HG02973 (cell line): ENCODE measurements at regions not wholly inside any gene's neighbourhood (a gene's known extent, or its start where the extent isn't known, plus 50 kb on each side); places are given as distances from the start of the nearest gene placed in this dataset.

Experiments used
- ATAC-seq: cut with Tn5 transposase; IDR thresholded peaks from one replicate; pipeline ENCODE4 v1.9.1; 2021; ENCODE audit warnings: moderate library complexity; ENCODE audit not compliant: unreplicated experiment

DNA sequence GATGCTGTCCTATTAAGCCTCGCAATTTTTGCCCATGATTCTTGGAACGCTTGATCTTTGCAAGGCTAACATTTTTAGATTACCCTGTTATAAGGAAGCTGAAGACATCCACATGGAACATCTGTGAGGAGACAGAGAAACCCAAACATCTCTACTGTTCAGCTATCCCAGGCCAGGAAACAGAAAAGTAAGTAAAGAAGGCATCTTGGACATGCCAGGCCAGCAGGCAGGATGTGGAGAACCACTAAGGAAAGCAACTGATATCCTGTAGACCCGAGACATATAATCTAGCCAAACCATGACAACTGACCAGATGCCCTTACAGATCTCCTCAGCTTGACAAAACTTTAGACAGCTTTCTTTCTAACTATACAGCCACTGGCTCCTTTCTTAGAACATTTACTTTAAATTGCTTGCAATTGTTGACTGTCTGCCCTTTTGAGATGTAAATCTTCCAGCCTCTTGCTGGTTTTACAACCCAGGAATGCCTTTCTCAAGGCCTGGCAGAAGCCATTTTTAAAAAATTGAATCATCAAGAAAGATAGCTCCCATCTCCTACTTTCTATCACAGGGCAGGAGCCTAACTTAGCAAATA lies 255.8 kb upstream of the DACH1 start:
- ATAC-seq: no peak

- no peak for ATAC-seq
Observed at GRCh38 chr13:72121466-72121865, 254.5 kb upstream of the DACH1 start.

DNA sequence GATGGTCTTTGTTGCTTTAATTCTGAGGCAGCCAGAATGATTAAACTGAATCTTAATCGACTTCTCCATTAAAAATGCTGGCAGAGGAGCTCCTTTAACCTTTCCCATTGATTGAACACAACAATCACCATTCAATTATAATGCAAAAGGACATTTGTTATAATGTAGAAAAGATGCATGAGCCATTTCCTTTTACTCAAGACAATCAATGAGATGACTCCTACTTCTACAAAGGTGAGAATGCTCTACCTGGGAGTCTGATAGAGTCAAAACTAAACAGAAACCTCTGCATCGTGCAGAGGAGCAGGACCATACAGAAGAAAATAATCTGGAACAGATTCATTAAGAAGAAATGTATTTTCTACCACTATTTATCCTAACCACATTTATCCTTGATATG lies 253.6 kb upstream of the DACH1 start:
- no peak for ATAC-seq

DNA sequence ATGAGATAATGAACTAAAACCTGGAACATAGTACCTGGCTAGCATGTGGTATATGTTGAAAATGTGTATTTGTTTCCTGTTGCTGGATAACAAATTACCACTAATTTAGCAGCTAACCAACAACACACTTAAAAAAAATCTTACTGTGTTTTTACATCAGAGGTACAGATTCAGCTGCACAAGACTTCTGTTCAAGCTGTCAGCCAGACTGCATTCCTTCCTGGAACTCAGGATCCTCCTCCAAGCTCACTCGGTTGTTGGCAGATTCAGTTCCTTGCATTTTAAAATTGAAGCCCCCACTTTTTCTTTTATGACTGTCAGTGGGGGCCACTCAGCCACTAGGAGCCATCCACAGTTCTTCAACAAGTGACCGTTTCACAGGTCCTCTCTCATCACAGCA lies 246.9 kb upstream of the DACH1 start:
- no peak for ATAC-seq

DNA sequence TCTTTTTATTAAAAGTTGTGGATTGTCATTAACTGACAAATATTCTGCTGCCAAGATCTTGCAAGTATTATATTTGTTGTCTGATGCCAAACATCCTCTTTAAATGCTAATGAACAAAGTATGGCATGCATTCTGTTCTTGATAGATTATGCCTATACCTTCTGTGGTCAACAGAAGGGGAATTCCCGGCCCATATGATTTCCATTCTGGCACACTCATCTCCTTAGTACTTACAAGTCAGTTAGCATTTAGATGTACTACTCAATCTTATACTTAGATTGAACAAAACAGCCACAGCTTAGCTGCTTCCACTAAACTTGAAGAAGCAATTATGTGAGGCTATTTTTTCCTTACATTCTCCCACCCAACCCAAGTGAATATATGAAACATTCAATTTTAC lies 246.1 kb upstream of the DACH1 start:
- ATAC-seq: no peak

GRCh38 chr13:72112216-72112615 lies 245.2 kb upstream of the DACH1 start:
- no peak for ATAC-seq

- no peak for ATAC-seq
Observed at GRCh38 chr13:72109863-72110262, 242.9 kb upstream of the DACH1 start.

- no peak for ATAC-seq
Observed at GRCh38 chr13:72104656-72105180, 237.7 kb upstream of the DACH1 start.

- ATAC-seq: no peak
Observed at GRCh38 chr13:72101768-72102400, 234.9 kb upstream of the DACH1 start.

DNA sequence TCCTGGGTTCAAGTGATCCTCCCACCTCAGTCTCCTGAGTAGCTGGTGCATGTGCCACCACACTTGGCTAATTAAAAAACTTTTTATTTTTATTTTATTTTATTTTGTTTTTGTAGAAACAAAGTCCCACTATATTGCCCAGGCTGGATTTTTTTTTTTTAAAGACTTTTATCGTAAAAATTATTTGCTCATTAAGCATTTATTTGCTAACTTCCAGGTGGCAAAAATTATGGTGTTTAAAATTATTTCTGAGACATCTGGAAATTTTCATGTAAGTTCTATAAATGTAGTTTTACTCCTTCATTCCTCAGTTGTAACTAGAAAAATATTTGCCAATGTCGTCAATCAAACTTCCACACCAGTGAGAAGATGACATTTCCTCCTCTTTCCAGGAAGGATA lies 233.3 kb upstream of the DACH1 start:
- ATAC-seq: no peak

- ATAC-seq: no peak
Observed at GRCh38 chr13:72097568-72097967, 230.6 kb upstream of the DACH1 start.

DNA sequence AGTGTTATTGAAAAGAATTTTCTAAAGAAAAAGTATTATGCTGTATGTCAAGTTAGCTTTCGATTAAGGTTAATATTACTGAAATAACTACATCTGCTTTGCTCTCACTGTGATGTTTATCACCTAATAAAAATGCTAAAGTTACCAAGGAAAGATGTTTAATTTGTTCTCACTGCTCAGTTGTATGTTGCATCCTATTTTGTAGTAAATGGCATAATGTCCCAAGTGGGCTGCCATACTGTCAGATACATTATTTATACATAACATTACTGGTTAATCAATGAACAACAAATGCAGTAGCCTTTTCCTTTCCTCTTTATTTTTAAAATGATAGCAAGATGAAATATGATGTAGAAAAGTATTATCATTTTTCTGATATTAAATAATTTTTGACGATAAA lies 226.3 kb upstream of the DACH1 start:
- no peak for ATAC-seq

GRCh38 chr13:72074663-72075062 lies 207.7 kb upstream of the DACH1 start:
- no peak for ATAC-seq

GRCh38 chr13:72072261-72072660 lies 205.3 kb upstream of the DACH1 start:
- ATAC-seq: no peak

DNA sequence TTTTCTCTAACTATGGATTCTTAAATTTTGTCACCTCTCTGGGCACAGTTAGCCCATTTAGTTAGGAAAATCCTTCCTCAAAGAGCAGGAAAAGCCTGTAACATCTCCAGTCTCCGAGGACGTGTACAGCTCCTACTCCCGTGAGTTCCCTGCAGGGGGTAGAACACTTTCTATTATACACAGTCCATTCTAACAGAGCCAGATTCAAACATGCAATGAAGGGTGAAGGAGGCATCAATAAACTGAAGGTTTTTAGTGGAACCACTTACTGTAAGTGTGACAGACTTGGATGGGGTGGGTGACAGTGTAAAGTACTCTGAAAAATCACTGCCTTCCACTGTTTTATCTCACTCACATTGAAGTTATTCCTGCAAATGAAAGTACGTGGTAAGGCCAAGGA lies 204.7 kb upstream of the DACH1 start:
- ATAC-seq: no peak

- no peak for ATAC-seq
Observed at GRCh38 chr13:72062566-72062965, 195.6 kb upstream of the DACH1 start.

DNA sequence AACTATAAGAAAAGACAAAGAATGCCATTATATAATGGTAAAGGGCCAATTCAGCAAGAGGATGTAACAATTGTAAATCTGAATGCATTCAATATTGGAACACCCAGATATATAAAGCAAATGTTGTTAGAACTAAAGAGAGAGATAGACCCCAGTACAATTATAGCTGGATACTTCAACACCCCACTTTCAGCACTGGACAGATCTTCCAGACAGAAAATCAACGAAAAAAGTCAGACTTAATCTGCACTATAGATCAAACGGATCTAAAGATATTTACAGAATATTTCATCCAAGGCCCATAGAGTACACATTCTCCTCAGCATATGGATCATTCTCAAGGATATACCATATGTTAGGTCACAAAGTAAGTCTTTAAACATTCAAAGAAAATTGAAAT lies 194.6 kb upstream of the DACH1 start:
- no peak for ATAC-seq

DNA sequence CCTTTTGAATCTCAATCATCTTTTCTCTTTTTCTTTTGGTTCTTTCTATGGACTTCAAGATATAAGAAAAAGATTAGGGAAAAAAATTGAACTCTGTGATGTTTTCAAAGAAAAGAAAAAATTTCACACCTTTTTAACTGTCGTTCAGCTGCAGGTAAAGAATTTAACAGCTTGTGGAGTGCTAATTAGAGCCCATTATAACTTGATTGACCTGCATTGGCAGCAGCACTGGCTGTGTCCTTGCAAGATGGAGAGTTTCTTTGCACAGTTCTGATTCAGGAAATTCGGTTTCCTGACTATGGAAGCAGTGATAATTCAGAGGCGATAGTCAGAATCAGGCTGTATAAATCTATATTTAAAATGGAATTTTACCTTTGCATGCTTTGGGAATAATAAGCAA lies 183.2 kb upstream of the DACH1 start:
- no peak for ATAC-seq

- no peak for ATAC-seq
Observed at GRCh38 chr13:72043366-72043765, 176.4 kb upstream of the DACH1 start.

GRCh38 chr13:72041165-72041564 lies 174.2 kb upstream of the DACH1 start:
- no peak for ATAC-seq

GRCh38 chr13:72039126-72039525 lies 172.1 kb upstream of the DACH1 start:
- ATAC-seq: no peak

GRCh38 chr13:72029981-72030380 lies 163.0 kb upstream of the DACH1 start:
- ATAC-seq: no peak

DNA sequence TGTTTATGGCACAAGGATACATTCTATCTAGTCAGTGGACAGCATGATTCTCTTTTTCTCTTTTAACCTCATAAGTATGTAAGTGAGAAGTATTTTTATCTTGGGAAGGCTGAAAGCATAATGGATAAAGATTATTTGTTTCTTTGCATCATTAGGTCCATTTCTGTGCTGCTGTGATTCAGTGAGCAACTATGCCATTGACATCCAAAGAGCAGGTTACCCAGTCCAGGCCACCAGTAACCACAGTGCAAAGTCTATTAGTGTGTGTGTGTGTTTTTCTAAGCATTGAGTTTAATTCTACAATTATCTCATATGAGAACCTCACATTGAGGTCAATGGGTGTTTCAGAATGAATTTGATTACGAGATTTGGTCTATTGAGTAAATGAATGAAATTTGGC lies 158.8 kb upstream of the DACH1 start:
- ATAC-seq: no peak
